ENCODE measurements at regions not wholly inside any gene's neighbourhood (a gene's known extent, or its start where the extent isn't known, plus 50 kb on each side); places are given as distances from the start of the nearest gene placed in this dataset.

DNA sequence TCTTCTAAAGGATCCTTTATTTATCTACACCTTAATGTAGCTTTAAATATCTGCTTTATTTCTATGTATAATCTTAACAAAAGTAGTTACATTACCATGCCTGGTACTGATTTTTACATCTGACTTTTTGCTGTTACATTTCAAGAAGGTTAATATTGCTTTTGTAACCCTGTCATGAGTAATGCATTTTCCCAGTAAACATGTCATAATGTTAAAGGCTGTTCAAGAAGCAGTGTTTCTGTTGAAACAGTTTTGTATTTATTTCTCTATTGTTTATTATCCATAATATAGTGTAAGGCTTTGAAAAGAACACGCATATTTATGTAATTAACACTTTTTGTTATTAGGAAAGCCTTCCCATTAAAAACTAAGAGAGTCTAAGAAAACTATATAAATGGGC is 98.5 kb upstream of the SOX2 start:
- POLR2A ChIA-PET, result no interaction called here
- Histone ChIP-seq H3K4me3 (ENCODE audit: low read depth, low read length) (no peak overlapping the region), H3K27ac (ENCODE audit: extremely low read depth, low read depth, low read length) (no peak overlapping the region), H3K9me3 (ENCODE audit: control insufficient read depth, insufficient read depth, low read depth, low read length) (no peaks in the 10 kb centered on the region), H3K36me3 (ENCODE audit: control insufficient read depth in 2 of 2, insufficient read depth in 1 of 2, low read length in 2 of 2) (no peaks in the 10 kb centered on the region), H3K4me1 (ENCODE audit: control insufficient read depth, insufficient read depth, low read length) (peaks cover 6% of the 10 kb centered on the region; the same call in 1 of the 2 replicates)
- TF ChIP-seq OSR2 (tag by site-specific recombination; IDR thresholded peaks at IDR 0.05) (no peak), ZNF311 (tag by site-specific recombination; IDR thresholded peaks at IDR 0.05; ENCODE audit: borderline replicate concordance) (no peak), ZNF248 (tag by site-specific recombination; IDR thresholded peaks at IDR 0.05) (no peak), ZNF610 (tag by site-specific recombination; IDR thresholded peaks at IDR 0.05; ENCODE audit: borderline replicate concordance) (no peak), KLF9 (tag by site-specific recombination; IDR thresholded peaks at IDR 0.05; ENCODE audit: low read depth) (no peak), ZNF544 (tag by site-specific recombination; IDR thresholded peaks at IDR 0.05) (no peak), ZFP37 (tag by site-specific recombination; IDR thresholded peaks at IDR 0.05) (no peak), ZNF335 (tag by site-specific recombination; conservative IDR thresholded peaks at IDR 0.05) (no peak), ZNF10 (tag by site-specific recombination; IDR thresholded peaks at IDR 0.05) (no peak), ZSCAN30 (tag by site-specific recombination; IDR thresholded peaks at IDR 0.05) (no peak), PRDM2 (tag by site-specific recombination; IDR thresholded peaks at IDR 0.05; ENCODE audit: borderline replicate concordance) (no peak), ZNF521 (tag by site-specific recombination; IDR thresholded peaks at IDR 0.05) (no peak), ZNF211 (tag by site-specific recombination; IDR thresholded peaks at IDR 0.05; ENCODE audit: low read depth) (no peak)
- CTCF ChIA-PET, result interaction anchor here (1.1 kb wide), 1 partner anchor 87 kb away, joined by 3 read pairs; no protein-coding TSS in a partner anchor

DNA sequence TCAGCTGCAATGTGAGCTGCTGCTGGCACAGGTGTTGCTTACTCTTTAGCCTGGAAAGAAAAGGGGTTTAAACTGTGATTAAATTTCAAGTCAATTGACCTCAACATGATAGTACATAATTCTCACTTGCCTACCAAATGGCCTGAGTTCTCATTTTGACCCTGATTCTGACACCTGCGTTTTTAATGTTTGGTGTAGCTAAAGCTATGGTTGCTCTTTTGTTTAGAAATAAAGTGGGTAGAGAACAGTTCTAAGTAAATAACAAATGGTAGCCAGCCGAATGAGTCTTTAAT is 100.8 kb upstream of the SOX2 start:
- CTCF ChIA-PET, result no interaction called here
- Histone ChIP-seq H3K4me1 (ENCODE audit: control insufficient read depth, insufficient read depth, low read length) (peaks cover 6% of the 10 kb centered on the region; the same call in 1 of the 2 replicates), H3K4me3 (ENCODE audit: low read depth, low read length) (no peak overlapping the region)

More for the DNA sequence above, 100.8 kb upstream of the SOX2 start:
- H3K9me3 ChIP-seq (ENCODE audit: control insufficient read depth, insufficient read depth, low read depth, low read length), result no peaks in the 10 kb centered on the region
- TF ChIP-seq ZNF140 (tag by site-specific recombination; IDR thresholded peaks at IDR 0.05) (no peak), ZNF610 (tag by site-specific recombination; IDR thresholded peaks at IDR 0.05; ENCODE audit: borderline replicate concordance) (no peak), MZF1 (tag by site-specific recombination; IDR thresholded peaks at IDR 0.05; ENCODE audit: borderline replicate concordance) (no peak), ZNF549 (tag by site-specific recombination; IDR thresholded peaks at IDR 0.05) (no peak)
- TF ChIP-seq, protein P1, sequence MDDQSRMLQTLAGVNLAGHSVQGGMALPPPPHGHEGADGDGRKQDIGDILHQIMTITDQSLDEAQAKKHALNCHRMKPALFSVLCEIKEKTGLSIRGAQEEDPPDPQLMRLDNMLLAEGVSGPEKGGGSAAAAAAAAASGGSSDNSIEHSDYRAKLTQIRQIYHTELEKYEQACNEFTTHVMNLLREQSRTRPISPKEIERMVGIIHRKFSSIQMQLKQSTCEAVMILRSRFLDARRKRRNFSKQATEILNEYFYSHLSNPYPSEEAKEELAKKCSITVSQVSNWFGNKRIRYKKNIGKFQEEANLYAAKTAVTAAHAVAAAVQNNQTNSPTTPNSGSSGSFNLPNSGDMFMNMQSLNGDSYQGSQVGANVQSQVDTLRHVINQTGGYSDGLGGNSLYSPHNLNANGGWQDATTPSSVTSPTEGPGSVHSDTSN (CRISPR knock-in tag; IDR thresholded peaks at IDR 0.05), result no peak
- TF ChIP-seq, protein P2, sequence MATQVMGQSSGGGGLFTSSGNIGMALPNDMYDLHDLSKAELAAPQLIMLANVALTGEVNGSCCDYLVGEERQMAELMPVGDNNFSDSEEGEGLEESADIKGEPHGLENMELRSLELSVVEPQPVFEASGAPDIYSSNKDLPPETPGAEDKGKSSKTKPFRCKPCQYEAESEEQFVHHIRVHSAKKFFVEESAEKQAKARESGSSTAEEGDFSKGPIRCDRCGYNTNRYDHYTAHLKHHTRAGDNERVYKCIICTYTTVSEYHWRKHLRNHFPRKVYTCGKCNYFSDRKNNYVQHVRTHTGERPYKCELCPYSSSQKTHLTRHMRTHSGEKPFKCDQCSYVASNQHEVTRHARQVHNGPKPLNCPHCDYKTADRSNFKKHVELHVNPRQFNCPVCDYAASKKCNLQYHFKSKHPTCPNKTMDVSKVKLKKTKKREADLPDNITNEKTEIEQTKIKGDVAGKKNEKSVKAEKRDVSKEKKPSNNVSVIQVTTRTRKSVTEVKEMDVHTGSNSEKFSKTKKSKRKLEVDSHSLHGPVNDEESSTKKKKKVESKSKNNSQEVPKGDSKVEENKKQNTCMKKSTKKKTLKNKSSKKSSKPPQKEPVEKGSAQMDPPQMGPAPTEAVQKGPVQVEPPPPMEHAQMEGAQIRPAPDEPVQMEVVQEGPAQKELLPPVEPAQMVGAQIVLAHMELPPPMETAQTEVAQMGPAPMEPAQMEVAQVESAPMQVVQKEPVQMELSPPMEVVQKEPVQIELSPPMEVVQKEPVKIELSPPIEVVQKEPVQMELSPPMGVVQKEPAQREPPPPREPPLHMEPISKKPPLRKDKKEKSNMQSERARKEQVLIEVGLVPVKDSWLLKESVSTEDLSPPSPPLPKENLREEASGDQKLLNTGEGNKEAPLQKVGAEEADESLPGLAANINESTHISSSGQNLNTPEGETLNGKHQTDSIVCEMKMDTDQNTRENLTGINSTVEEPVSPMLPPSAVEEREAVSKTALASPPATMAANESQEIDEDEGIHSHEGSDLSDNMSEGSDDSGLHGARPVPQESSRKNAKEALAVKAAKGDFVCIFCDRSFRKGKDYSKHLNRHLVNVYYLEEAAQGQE (tag by site-specific recombination; IDR thresholded peaks at IDR 0.05), result no peak
- POLR2A ChIA-PET, result no interaction called here
- no peaks in the 10 kb centered on the region for H3K36me3 ChIP-seq (ENCODE audit: control insufficient read depth in 2 of 2, insufficient read depth in 1 of 2, low read length in 2 of 2)
- no peak overlapping the region for H3K27ac ChIP-seq (ENCODE audit: extremely low read depth, low read depth, low read length)

All from HEK293 (cell line).